SW 1271 (cell line): ENCODE measurements at regions not wholly inside any gene's neighbourhood (a gene's known extent, or its start where the extent isn't known, plus 50 kb on each side); places are given as distances from the start of the nearest gene placed in this dataset.

Experiments
- DNase-seq, 2 experiments: peaks; one replicate each; lab custom pipeline; 2025; lab: John Stamatoyannopoulos, UW

DNA sequence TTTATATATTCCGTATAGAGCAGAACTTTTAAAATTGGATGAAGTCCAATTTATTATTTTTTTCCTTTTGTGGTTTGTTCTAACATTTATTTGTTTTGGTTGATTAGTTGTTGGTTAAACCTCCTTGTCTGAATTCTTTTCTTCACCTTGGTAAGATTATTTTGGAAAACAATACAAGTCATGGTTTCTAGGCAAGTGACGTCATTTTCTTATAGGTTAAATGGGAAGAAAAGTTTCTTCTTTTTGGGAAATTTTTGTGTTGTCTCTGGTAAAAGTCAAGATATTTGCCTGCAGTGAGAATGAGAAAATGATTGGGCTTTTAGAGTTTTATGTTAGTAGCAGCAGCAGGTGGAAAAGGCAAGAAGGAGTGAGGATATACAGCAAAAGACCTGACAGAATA, 197.9 kb downstream of the OTOR start:
- no peak for DNase-seq

DNA sequence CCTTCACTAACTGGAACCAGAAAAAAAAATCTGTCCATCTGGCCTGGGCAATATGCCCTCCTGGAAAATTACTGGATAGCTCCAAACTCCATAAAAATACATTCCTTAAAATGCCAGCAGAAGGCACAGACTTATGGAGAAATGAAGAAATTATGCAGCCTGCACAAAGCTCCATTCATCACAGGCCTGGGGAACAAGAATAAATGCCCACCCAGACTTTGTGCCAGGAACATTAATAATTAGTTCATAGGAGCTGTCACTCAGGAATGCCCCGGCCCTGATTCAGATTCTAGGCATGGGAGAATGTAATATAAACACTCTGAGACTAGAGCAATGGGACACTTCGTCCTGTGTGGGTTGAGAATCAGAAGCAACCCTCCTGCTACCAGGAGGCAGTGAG, 199.3 kb downstream of the OTOR start:
- DNase-seq, result no peak

DNA sequence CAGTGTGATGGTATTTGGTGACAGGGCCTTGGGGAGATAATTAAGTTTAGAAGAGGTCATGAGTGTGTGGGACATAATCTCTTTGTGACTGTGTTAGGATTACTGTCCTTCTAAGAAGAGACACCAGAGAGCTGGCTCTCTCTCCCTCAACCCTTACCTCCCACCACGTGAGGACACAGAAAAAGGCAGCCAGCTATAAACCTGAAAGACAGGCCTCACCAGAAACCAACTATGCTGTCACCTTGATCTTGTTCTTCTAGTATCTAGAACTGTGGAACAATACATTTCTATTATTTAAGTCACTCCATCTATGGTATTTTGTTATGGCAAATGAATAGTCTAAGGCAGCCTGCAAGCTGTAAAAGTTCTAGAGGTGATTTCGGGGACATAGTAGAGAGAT, 203.7 kb downstream of the OTOR start:
- no peak for DNase-seq

DNA sequence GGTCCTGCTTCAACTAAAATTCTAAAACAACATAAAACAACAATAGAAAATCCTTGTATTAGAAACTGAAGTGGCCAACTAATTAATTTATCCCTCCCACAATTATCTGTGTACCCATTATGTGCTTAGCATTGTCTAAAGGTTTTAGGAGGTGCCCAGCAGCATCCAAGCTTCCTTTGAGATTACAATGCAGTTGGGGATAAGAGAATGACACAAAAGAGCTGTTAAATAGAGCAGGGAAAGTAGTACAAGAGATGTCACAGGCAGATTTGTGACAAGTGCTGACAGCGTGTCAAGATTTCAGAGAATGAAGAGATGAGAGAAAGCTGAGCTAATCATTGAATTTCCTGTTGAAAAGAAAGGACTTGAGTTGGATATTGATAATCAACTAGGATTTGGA, 204.8 kb downstream of the OTOR start:
- DNase-seq, result no peak

DNA sequence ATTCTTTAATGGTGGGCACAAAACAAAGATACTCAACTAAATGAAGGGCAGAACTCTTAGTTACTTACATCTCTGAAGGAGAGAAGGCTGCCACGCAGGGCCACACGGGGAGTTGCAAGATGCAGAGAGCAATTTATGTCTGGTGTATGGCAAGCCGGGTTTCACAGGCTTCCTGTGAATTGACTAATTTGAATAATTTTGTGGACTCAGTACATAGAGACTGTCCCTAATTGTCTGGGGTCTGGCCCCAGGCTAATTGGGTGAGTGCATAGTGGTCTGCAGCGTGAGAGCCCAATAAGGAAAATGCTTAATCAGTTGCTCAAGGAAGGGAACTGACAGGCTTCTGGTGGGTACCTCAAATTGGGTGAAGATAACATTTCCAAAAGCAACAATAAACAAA, 205.7 kb downstream of the OTOR start:
- DNase-seq, result no peak

DNA sequence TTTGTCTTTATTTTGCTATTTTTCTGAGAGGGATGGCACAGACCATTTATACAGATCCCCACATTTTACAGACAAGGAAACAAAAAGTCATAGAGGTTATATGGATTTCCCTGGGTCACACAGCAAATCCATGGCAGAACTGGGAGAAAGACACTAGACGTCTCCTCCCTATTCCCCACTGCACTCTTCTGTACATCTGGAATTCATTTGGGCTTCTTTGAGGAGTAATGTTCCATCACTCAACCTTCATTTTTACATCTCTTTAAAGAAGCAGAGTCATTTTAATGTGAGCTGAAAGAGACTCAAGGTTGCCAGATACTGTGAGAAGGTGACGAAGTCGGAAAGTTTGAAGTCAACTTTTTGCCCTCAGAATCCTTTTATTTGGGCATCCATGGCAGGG, 207.3 kb downstream of the OTOR start:
- DNase-seq, result no peak

DNA sequence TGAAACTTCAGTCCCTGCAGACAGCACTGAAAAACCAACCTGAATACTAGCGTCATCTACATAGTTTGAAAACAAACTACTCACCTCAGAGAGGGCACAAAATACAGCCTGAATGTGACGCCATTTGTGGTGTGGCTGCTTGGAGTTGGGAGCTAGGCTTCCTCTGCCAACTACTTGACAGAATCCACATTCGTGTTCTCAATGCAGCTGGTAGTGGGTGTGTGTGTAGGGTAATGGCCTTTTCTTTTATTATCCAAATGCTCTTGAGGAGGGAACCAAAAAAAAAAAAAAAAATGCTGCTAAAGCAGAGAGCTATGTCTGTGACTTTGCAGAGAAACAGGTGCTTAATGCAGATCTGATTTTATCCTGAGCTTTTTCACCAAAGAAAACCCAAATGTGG, 207.8 kb downstream of the OTOR start:
- DNase-seq, result no peak

DNA sequence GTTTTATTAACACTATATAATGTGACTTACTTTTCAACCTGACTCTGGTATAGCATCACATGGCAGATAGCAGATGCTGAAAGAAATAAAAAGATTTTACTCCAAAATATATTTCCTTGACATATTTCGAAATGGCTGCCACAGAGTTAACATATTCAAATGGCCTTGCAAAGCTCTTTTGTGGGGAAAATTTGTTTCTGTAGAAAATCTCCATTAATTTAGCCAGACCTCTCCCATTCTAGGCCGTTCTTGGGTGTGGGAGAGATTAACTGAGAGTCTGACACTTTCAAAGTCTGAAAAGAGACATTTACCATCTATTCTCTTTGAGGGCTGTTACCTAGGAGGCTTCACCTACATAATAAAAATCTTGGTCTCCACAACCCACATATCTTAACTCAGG, 217.2 kb downstream of the OTOR start:
- no peak for DNase-seq

DNA sequence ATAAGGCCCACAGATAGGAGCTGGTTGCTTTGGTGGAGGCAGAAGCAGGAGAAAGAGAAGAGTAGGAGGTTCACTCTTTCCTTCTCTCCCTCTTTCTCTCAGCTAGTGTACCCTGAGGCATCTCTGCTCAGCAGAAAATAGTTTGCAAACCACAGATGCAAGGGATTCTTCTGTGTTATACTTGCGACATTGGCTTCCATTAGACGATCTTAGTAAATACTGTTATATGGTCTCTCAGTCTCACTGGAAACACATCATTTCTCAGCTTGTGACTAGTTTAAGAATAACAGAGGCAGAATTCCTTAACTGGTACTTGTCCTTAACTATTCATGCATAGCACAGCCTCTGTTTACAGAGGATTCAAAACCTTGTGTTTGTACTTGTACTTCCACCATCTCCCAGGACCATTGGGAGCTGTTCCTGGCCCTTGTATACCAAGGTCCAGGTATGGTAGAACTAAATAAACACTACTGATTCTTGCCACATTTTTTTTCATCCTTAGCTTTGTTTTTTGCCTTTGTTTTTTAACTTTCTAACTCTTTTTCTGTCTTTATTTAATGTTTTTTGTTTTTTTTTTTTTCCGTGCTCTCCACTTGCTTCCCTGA, 218.2 kb downstream of the OTOR start:
- DNase-seq, result no peak

DNA sequence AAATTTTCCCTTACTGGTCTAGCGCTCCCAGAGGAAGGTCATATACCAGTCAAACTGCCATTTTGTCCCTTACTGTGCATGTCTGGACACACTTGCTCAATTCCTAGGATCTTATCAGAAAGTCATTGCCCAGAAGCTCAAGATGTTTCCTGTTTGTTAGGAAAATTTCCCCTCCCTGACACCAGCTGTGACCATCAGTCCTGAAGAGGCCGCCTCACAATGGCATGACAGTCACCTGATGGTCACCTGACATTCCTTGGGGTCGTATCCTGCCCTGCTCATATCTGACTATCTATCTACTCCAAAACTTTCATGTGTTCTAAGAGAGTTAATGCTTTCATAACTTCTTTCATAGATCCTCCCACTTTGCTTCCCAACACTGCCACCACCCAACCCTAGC, 219.9 kb downstream of the OTOR start:
- DNase-seq, result no peak

DNA sequence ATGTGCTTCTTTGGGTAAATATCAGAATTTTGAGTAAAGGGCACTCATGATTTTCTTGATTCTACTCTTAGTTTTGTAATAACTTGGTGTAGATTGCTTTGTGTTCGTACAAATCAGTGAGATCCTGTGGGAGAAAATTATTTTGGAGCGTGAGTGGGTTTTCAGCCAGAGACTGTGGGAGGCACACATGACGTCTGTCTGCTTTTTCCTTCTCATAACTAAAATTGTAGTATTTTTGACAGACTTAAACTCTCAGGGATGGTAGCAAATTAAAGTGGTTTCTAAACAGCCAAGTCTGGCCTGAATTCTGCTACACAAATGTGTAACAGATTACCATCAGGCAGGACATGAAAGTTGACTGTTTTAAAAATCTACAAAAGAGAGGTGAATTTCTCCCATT, 222.6 kb downstream of the OTOR start:
- DNase-seq, result no peak

DNA sequence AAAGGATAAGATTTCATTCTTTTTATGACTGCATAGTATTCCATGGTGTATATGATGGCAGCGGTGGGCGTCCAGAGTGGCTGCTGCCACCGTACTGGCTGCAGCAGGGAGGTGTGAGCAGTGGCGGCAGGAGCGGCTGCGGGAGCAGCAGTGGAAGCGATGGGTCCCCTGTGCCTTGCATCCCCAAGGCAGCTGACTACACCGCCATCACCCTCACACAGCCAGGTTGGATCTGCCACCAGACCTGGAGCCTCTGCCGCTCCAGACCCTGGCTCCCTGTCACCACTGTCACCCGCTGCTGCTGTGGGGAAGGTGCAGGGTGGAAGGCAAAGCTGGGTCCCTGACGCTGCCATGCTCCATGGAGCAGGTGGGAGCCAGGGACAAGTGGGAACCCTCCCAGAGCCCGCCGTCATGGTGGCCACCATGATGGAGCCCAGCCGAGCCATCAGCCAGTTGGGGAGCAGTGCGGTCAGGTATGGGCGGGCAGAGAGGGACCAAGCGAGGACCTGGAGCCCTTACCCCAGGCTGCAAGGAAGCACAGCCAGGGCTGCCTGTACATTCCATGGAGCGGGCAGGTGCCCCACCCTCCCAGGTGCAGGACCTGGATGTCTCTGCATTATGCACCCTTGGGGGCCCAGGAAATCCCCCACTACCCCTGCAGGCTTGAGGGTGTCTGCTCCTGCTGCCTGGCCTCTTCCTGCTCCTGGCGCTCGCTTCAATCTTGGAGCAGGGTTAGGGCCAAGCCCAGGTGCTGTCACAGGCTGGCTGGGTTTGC, 226.1 kb downstream of the OTOR start:
- DNase-seq, result no peak

DNA sequence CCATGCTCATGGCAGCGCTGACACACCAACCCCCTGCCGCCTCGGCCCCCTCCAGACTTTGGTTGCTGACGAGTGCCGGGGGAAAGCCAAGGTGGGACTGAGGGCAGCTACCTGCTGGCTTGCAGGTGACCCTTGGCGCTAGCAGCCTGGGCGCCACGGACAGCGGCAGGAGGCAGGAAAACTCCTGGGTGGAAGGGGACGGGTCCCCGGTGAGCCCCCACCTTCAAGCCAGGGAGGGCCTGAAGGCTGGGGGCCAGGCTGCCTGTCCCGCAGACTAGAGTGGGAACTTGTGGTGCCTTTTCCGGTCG, 226.7 kb downstream of the OTOR start:
- no peak for DNase-seq

DNA sequence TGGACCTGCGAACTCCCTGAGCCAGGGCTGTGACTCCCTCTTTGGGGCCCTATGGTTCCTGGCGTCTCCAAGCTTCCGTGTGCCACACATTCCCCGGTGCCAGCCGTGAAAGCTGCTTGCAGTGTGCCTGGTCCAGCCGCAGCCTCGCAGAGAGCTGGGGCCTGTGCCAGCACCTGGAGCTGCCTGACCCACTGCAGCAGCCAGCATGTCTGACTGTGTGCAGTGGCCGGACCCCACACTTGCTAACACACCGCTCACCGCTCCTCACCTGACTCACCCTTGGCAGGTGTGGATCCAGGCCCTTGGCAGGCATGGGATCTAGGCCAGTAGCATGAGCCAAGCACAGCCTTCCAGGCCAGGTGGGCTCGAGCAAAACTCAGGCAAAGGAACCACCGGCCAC, 227.5 kb downstream of the OTOR start:
- DNase-seq, result no peak

DNA sequence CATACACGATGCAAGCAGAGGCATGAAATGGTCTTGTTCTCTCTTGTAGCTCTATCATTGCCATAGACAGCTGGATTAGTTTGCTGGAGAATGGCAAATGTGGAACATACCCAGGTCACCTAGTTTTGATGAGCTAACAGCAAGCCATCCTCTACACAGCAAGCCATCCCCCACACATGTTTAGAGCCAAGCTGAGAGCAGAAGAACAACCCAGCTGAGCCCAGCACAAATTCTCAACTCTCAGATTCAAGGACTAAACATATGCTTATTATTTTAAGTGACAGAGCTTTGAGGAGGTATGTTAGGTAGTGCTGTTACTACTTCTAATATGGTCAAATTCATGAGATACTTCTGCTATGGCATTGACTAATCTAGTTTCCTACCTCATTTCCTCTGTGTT, 230.3 kb downstream of the OTOR start:
- DNase-seq, result no peak

DNA sequence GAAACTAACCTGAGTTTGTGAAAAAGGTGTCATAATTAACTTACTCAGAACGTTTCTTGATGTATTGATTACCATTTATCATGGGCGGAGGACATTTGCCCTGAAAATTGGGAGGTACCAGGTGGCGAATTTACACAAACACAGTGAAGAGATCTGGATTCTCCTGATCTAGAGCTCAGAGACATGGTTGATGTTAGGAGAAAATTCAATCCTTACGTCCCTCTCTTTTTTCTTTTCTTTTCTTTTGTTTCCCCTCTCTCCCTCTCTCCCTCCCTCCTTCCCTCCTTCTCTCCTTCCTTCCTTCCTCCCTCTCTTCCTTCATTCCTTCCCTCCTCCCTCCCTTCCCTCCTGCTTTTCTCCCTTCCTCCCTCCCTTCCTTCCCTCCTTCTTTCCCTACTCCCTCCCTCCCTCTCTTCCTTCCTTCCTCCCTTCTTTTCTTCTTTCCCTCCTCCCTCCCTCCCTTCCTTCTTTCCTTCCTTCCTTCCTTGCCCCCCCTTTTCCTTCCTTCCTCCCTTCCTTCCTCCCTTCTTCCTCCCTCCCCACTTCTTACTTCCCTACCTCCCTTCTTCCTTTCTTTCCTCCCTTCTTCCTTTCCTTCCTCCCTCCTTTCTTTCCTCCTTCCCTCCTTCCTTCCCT, 234.1 kb downstream of the OTOR start:
- no peak for DNase-seq

DNA sequence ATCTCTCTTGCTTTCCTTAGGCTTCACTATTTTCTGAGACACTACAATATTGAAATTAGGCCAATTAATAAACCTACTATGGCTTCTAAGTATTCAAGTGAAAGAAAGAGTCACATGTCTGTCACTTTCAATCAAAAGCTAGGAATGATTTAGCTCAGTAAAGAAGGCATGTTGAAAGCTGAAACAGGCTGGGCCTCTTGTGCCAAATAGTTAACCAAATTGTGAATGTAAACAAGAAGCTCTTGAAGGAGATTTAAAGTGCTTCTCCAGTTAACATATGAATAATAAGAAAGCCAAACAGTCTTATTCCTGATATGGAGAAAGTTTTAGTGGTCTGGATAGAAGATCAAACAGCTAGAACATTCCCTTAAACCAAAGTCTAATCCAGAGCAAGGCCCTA, 236.3 kb downstream of the OTOR start:
- no peak for DNase-seq

DNA sequence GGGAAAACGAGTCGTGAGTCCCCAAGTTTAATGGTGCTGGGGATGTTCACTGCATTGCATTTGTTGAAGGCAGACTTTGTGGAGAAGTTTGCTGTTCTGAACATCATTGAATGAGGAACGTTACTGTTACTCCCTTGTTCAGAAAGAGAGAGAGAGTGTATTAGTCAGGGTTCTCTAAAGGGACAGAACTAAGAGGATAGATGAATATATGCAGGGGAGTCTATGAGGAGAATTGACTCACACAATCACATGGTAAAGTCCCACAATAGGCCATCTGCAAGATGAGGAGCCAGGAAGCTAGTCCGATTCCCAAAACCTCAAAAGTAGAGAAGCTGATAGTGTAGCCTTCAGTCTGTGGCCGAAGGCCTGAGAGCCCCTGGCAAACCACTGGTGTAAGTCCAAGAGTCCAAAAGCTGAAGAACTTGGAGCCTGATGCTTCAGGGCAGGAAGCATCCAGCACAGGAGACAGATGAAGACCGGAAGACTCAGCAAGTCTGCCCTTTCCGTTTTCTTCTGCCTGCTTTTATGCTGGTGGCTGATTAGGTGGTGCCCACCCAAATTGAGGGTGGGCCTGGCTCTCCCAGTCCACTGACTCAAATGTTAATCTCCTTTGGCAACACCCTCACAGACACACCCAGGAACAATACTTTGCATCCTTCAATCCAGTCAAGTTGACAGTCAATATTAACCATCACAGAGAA, 223.5 kb upstream of the PCSK2 start:
- no peak for DNase-seq

DNA sequence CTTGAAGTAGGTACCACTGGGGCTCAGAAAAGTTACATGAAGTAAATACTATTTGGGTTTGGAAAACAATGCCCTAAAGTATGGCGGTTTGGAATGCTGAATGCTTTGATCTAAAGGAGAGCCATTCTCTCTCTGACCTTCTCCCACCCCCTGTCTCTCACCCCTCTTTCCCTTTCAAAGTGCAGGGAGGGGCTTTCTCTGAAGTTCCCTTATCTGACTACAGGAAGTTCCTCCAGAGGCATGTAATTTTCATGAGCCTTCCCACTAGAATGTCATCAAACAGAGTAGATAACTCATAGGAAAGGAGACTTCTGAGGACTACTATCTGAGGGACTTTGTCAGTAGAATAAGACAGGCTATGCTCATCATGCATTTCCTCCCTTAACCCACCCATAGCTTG, 216.7 kb upstream of the PCSK2 start:
- DNase-seq, result no peak

DNA sequence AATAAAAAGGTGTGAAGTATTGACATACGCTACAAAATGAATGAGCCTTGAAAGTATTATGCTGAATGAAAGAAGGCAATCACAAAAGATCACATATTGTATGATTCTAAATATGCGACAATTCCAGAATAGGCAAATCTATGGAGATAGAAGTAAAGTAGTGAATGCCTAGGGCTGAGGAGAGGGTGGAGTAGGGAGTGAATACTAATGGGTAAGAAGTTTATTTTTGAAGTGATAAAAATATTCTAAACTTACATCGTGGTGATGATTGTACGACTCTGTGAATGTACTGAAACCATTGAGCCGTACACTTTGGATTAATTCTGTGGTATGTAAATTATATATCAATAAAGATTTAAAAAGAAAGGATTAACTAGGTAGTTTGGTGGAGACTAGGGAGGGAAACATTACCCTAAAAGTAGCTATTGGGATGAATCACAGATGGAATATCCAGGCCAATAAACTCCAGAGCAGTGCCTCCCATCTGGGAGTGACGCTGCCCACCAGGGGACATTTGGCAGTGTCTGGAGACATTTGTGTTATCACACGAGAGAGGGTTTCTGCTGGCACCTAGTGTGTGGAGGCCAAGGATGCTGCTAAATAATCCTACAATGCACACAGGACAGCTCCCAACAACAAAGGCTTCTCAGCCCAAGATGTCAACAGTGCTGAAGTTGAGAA, 214.2 kb upstream of the PCSK2 start:
- DNase-seq, result no peak

DNA sequence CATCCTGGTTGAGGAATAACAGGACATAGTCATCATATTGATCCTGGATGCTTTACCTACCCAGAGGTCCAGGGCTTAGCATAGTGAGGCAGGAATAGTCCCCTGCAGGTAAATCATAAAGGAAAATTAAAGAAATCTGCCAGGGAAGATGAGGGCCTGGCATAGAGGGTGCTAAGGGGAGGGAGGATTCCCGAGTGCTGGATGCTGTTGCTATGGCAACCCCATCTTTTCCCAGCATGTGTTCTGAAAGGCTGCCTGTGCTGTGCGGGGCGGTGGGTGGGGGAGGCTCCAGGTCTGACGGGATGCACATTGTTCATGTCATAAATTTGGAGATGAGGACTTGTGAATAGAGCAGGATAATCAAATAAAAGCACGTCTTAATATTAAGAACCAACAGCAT, 212.6 kb upstream of the PCSK2 start:
- DNase-seq, result no peak

DNA sequence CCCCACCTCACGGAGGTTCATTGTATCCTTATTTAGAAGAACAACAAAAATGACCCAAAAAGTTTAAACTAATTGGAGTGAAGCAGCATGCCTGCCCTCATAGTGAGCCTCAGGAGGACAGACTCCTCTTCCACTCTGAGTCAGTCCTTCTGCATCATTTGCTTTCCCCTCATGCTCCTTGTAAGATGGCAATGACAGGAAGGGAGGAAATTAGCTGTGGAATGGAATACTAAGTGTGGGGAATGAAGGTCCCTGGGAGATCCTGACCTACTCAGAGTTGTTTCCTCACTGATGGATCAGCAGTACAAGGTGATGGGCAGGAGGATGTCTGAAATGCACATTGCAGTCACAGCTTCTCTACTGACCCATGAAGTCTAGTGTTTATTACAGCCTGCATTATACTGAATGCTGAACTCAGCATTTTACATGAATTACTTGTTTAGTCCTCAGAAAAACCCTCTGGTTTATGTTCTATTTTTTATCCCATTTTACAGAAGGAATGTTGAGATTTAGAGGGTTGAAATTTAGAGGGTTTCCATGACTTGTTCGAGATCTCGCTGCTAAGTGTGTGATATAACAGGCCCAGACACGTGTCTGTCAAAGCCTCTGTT, 212.0 kb upstream of the PCSK2 start:
- DNase-seq, result no peak
